ENCODE measurements at regions not wholly inside any gene's neighbourhood (a gene's known extent, or its start where the extent isn't known, plus 50 kb on each side); places are given as distances from the start of the nearest gene placed in this dataset.

- TF ChIP-seq FOXA1 (IDR thresholded peaks at IDR 0.05) (no peak), FOXA1 (CRISPR knock-in tag; IDR thresholded peaks at IDR 0.05) (no peak), ZBTB7A (CRISPR knock-in tag; IDR thresholded peaks at IDR 0.05) (no peak), POLR2G (IDR thresholded peaks at IDR 0.05; ENCODE audit: low read depth, low read length) (no peak), ATF7-NPFF (CRISPR knock-in tag; IDR thresholded peaks at IDR 0.05; ENCODE audit: low read depth) (no peak), EZH2 (conservative IDR thresholded peaks at IDR 0.05; ENCODE audit: low read depth, low read length) (no peak), ZNF615 (CRISPR knock-in tag; IDR thresholded peaks at IDR 0.05; ENCODE audit: borderline replicate concordance) (no peak), NR3C1 (CRISPR knock-in tag; IDR thresholded peaks at IDR 0.05) (no peak), EP300 (IDR thresholded peaks at IDR 0.05; ENCODE audit: low read depth in 2 of 2, low read length in 2 of 2) (no peak), EP300 (CRISPR knock-in tag; IDR thresholded peaks at IDR 0.05; ENCODE audit: borderline replicate concordance) (no peak), ATAD3A (CRISPR knock-in tag; IDR thresholded peaks at IDR 0.05) (no peak), KLF13 (CRISPR knock-in tag; IDR thresholded peaks at IDR 0.05) (no peak), ZNF3 (CRISPR knock-in tag; IDR thresholded peaks at IDR 0.05) (no peak)
- TF ChIP-seq, protein P1, sequence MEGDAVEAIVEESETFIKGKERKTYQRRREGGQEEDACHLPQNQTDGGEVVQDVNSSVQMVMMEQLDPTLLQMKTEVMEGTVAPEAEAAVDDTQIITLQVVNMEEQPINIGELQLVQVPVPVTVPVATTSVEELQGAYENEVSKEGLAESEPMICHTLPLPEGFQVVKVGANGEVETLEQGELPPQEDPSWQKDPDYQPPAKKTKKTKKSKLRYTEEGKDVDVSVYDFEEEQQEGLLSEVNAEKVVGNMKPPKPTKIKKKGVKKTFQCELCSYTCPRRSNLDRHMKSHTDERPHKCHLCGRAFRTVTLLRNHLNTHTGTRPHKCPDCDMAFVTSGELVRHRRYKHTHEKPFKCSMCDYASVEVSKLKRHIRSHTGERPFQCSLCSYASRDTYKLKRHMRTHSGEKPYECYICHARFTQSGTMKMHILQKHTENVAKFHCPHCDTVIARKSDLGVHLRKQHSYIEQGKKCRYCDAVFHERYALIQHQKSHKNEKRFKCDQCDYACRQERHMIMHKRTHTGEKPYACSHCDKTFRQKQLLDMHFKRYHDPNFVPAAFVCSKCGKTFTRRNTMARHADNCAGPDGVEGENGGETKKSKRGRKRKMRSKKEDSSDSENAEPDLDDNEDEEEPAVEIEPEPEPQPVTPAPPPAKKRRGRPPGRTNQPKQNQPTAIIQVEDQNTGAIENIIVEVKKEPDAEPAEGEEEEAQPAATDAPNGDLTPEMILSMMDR (CRISPR knock-in tag; IDR thresholded peaks at IDR 0.05): no peak
Observed at GRCh38 chr12:63319386-63319785, 168.4 kb upstream of the AVPR1A start.

Data from HepG2 (cell line).